ENCODE measurements at regions not wholly inside any gene's neighbourhood (a gene's known extent, or its start where the extent isn't known, plus 50 kb on each side); places are given as distances from the start of the nearest gene placed in this dataset.

DNA sequence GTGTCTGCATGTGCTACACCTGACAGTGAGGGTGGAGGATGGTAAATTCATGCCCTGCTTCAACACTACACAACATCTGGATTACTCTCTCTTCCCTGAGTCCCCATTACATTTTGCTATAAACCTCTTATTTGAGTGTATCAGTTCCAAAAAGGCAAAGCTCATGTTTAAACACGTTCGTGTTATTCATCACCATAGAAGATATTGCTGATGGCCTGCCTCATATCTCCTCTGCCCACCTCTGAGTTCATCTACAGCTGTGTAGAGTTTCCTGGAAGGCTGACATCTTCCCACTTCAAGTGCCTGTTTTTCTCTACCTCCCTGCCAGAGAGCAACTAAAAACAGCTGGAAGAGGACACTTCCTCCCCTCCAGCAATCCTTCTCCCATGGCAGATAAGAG is 433.2 kb downstream of the ISL1 start:
- whole genome bisulfite sequencing, 2 experiments (ENCODE audit: extremely low coverage in 2 of 2, insufficient read length in 1 of 2) = no CpG with 5 or more reads among the region's 2 CpGs

More for the DNA sequence above, 433.2 kb downstream of the ISL1 start:
- no peak overlapping the region for H3K56ac ChIP-seq (ENCODE audit: extremely low read depth, insufficient read depth, low read length)
- H2AK9ac ChIP-seq (replicated peaks; ENCODE audit: low read depth, low read length, poor library complexity) = no peak overlapping the region
- no peak overlapping the region for H3K14ac ChIP-seq (replicated peaks; ENCODE audit: low read depth, low read length)
- no peak overlapping the region for H3K4ac ChIP-seq (ENCODE audit: low read depth, low read length)
- H2AK5ac ChIP-seq (ENCODE audit: low read depth, low read length) = no peak overlapping the region
- H3K9me1 ChIP-seq (ENCODE audit: insufficient read depth, low read length) = no peaks in the 10 kb centered on the region
- H3K36me3 ChIP-seq (ENCODE audit: control insufficient read depth, insufficient read depth, low read length) = no peaks in the 10 kb centered on the region
- no peak overlapping the region for H4K5ac ChIP-seq (ENCODE audit: low read depth, low read length)
- in situ Hi-C loops (cut with MboI; ENCODE audit: low sequenced_read_pairs) (no loop called here), dilution Hi-C loops (cut with HindIII; ENCODE audit: low sequenced_read_pairs, unreplicated experiment) (no loop called here), intact Hi-C loops (cut with micrococcal nuclease) (no loop called here)
- ChIA-PET POLR2A (ENCODE audit: unreplicated experiment) (no interaction called here), CTCF (interaction anchor here (0.6 kb wide), 1 partner anchor 11 kb away, joined by 3 read pairs; no protein-coding TSS in a partner anchor)
- H3K4me3 ChIP-seq (ENCODE audit: insufficient read depth, low read depth, low read length) = no peak overlapping the region
- H4K8ac ChIP-seq (ENCODE audit: low read depth in 2 of 2, low read length in 2 of 2) = no peak overlapping the region
- H4K20me1 ChIP-seq (ENCODE audit: insufficient read depth, low read length) = no peaks in the 10 kb centered on the region
- H2AFZ ChIP-seq (replicated peaks; ENCODE audit: low read length, poor library complexity) = no peak overlapping the region
- no peak overlapping the region for H3K4me2 ChIP-seq (ENCODE audit: low read depth, low read length)
- no peak overlapping the region for H2BK5ac ChIP-seq (ENCODE audit: low read depth, low read length, poor library complexity, severe bottlenecking)
- no peak overlapping the region for H2BK120ac ChIP-seq (ENCODE audit: low read depth, low read length)
- no peak overlapping the region for H3K9ac ChIP-seq (ENCODE audit: low read depth, low read length)
- no peak for DNase-seq
- H3K9me3 ChIP-seq (ENCODE audit: control insufficient read depth, insufficient read depth, low read length) = peaks cover 4% of the 10 kb centered on the region; the same call in 1 of the 2 replicates
- no peaks in the 10 kb centered on the region for H3K79me1 ChIP-seq (ENCODE audit: low read depth in 1 of 2, low read length in 2 of 2)
- H3K27ac ChIP-seq (ENCODE audit: insufficient read depth, low read length) = no peak overlapping the region
- H3K27me3 ChIP-seq (ENCODE audit: control insufficient read depth, insufficient read depth, low read length) = no peaks in the 10 kb centered on the region
- H3K18ac ChIP-seq (ENCODE audit: low read depth, low read length) = no peak overlapping the region
- no TSS peak for BruUV-seq (replicated peaks)
- no peak overlapping the region for H4K91ac ChIP-seq (ENCODE audit: insufficient read depth, low read depth, low read length)
- no peak for ATAC-seq (ENCODE audit: low read depth)
- no peak overlapping the region for H3K23ac ChIP-seq (ENCODE audit: low read depth, low read length)
- no peak overlapping the region for H2BK20ac ChIP-seq (ENCODE audit: low read depth, low read length)
- no peaks in the 10 kb centered on the region for H3K4me1 ChIP-seq (ENCODE audit: control insufficient read depth, insufficient read depth, low read length)
- TF ChIP-seq MAZ (IDR thresholded peaks at IDR 0.05; ENCODE audit: borderline replicate concordance, low read depth, low read length) = no peak
- H2BK15ac ChIP-seq (ENCODE audit: low read depth, low read length) = no peak overlapping the region

Data from IMR-90 (cell line).